ENCODE measurements at regions not wholly inside any gene's neighbourhood (a gene's known extent, or its start where the extent isn't known, plus 50 kb on each side); places are given as distances from the start of the nearest gene placed in this dataset.

GRCh38 chr2:7524195-7524594 is 607.0 kb downstream of the RNF144A start:
- H3K4me3 ChIP-seq = no peak overlapping the region
- WGBS, 5 donors = 56 to 93% (median 81%) methylated on average over 3 of the region's 3 CpGs
- H3K9me3 ChIP-seq = peaks cover 0 to 11% (median 4%) of the 10 kb centered on the region in 4 donors
- TF ChIP-seq POLR2AphosphoS5 (IDR thresholded peaks at IDR 0.05) = no peak
- no peak for TF ChIP-seq EP300 (IDR thresholded peaks at IDR 0.05)
- no peak for TF ChIP-seq POLR2A (IDR thresholded peaks at IDR 0.05)
- no peak for TF ChIP-seq CTCF (IDR thresholded peaks at IDR 0.05)
- no peak overlapping the region for H3K27ac ChIP-seq
- no peaks in the 10 kb centered on the region for H3K4me1 ChIP-seq
- no peaks in the 10 kb centered on the region for H3K36me3 ChIP-seq
- DNase-seq = no peak
- no peaks in the 10 kb centered on the region for H3K27me3 ChIP-seq
- intact Hi-C loops (cut with DNase I; ENCODE audit: low total_unique reads) = no loop called here

GRCh38 chr2:7525746-7526145 is 608.5 kb downstream of the RNF144A start:
- TF ChIP-seq POLR2A (IDR thresholded peaks at IDR 0.05) = no peak
- no peak for TF ChIP-seq CTCF (IDR thresholded peaks at IDR 0.05)
- no peak for TF ChIP-seq EP300 (IDR thresholded peaks at IDR 0.05)
- no peak for TF ChIP-seq POLR2AphosphoS5 (IDR thresholded peaks at IDR 0.05)
- no peaks in the 10 kb centered on the region for H3K36me3 ChIP-seq
- no peak overlapping the region for H3K27ac ChIP-seq
- DNase-seq = no peak
- H3K4me3 ChIP-seq = no peak overlapping the region
- peaks cover 2 to 25% (median 12%) of the 10 kb centered on the region in 4 donors for H3K9me3 ChIP-seq
- WGBS, 5 donors = 68 to 90% (median 86%) methylated on average over 1 of the region's 1 CpG
- H3K27me3 ChIP-seq = no peaks in the 10 kb centered on the region
- H3K4me1 ChIP-seq = no peaks in the 10 kb centered on the region
- intact Hi-C loops (cut with DNase I; ENCODE audit: low total_unique reads) = no loop called here

- H3K9me3 ChIP-seq = peaks cover 8 to 34% (median 26%) of the 10 kb centered on the region in 4 donors
- WGBS, 5 donors = 71 to 90% (median 79%) methylated on average over 3 of the region's 3 CpGs
- TF ChIP-seq CTCF (IDR thresholded peaks at IDR 0.05) = no peak
- no peak for TF ChIP-seq POLR2A (IDR thresholded peaks at IDR 0.05)
- no peak for TF ChIP-seq POLR2AphosphoS5 (IDR thresholded peaks at IDR 0.05)
- TF ChIP-seq EP300 (IDR thresholded peaks at IDR 0.05) = no peak
- intact Hi-C loops (cut with DNase I; ENCODE audit: low total_unique reads) = no loop called here
- no peak for DNase-seq
- H3K4me1 ChIP-seq = no peaks in the 10 kb centered on the region
- H3K27me3 ChIP-seq = no peaks in the 10 kb centered on the region
- H3K36me3 ChIP-seq = no peaks in the 10 kb centered on the region
- H3K4me3 ChIP-seq = no peak overlapping the region
- no peak overlapping the region for H3K27ac ChIP-seq
Observed at GRCh38 chr2:7527165-7527722, 610.0 kb downstream of the RNF144A start.

GRCh38 chr2:7530001-7530400 is 612.8 kb downstream of the RNF144A start:
- Histone ChIP-seq H3K4me3 (no peak overlapping the region), H3K27ac (no peak overlapping the region), H3K27me3 (no peaks in the 10 kb centered on the region), H3K4me1 (no peaks in the 10 kb centered on the region), H3K9me3 (peaks cover 8 to 34% (median 26%) of the 10 kb centered on the region in 4 donors), H3K36me3 (no peaks in the 10 kb centered on the region)
- TF ChIP-seq POLR2A (IDR thresholded peaks at IDR 0.05) (no peak), POLR2AphosphoS5 (IDR thresholded peaks at IDR 0.05) (no peak), EP300 (IDR thresholded peaks at IDR 0.05) (no peak), CTCF (IDR thresholded peaks at IDR 0.05) (no peak)
- intact Hi-C loops (cut with DNase I; ENCODE audit: low total_unique reads) = no loop called here
- DNase-seq = no peak
